Keratinocyte (primary cell): ENCODE measurements at regions not wholly inside any gene's neighbourhood (a gene's known extent, or its start where the extent isn't known, plus 50 kb on each side); places are given as distances from the start of the nearest gene placed in this dataset.

Source experiments
- DNase-seq: peaks from one replicate; pipeline ENCODE4 v3.0.0-alpha.2; 2011; ENCODE audit warnings: low read depth, missing footprints, low spot score
- FAIRE-seq: peaks from 2 replicates; lab custom pipeline; 2011; peaks lifted over from hg19 to GRCh38; lab: Jason Lieb, UNC
- H2AFZ ChIP-seq: 2 replicates; pipeline ENCODE4 v1.6.0; 2012; ENCODE audit warnings: low read length, control low read depth, inconsistent platforms; ENCODE audit not compliant: control insufficient read depth
- H3K27ac ChIP-seq: 2 replicates; pipeline ENCODE4 v1.5.1; 2011; ENCODE audit warnings: low read length; ENCODE audit not compliant: control insufficient read depth, insufficient read depth
- H3K27me3 ChIP-seq: 3 replicates; pipeline ENCODE4 v1.6.0; 2011; ENCODE audit warnings: low read length; ENCODE audit not compliant: control insufficient read depth, insufficient read depth; ENCODE audit errors: extremely low read depth
- H3K36me3 ChIP-seq, 2 experiments: 2 replicates in 1 of 2; 3 replicates in 1 of 2; pipeline ENCODE4 v1.5.1; 2011; ENCODE audit warnings: low read length in 2 of 2, mild to moderate bottlenecking in 1 of 2; ENCODE audit not compliant: control insufficient read depth in 2 of 2, insufficient read depth in 2 of 2; ENCODE audit errors: extremely low read depth in 1 of 2
- H3K4me1 ChIP-seq: 3 replicates; pipeline ENCODE4 v1.5.1; 2011; ENCODE audit warnings: low read length; ENCODE audit not compliant: control insufficient read depth, insufficient read depth; ENCODE audit errors: extremely low read depth
- H3K4me2 ChIP-seq: 3 replicates; pipeline ENCODE4 v1.6.0; 2011; ENCODE audit warnings: low read depth, low read length; ENCODE audit not compliant: control insufficient read depth, insufficient read depth; ENCODE audit errors: extremely low read depth
- H3K4me3 ChIP-seq, 3 experiments: fragments of 200-600 bp in 1 of 3; sonication (generic) in 1 of 3; 2 replicates in 2 of 3; 3 replicates in 1 of 3; pipeline ENCODE4 v1.5.1; 2011 to 2016; ENCODE audit warnings: low read length in 3 of 3, mild to moderate bottlenecking in 3 of 3, control low read depth in 2 of 3, inconsistent platforms in 1 of 3, low read depth in 1 of 3, mixed read lengths in 1 of 3, mixed run types in 1 of 3, moderate library complexity in 1 of 3; ENCODE audit not compliant: control insufficient read depth in 2 of 3, insufficient read depth in 2 of 3; ENCODE audit errors: extremely low read depth in 1 of 3
- H3K79me2 ChIP-seq: 2 replicates; pipeline ENCODE4 v1.6.0; 2012; ENCODE audit warnings: low read length; ENCODE audit not compliant: control insufficient read depth, insufficient read depth
- H3K9ac ChIP-seq: 3 replicates; pipeline ENCODE4 v1.6.0; 2011; ENCODE audit warnings: low read length; ENCODE audit not compliant: control insufficient read depth, insufficient read depth; ENCODE audit errors: extremely low read depth
- H3K9me1 ChIP-seq: 3 replicates; pipeline ENCODE4 v1.6.0; 2011; ENCODE audit warnings: low read length; ENCODE audit not compliant: control insufficient read depth, insufficient read depth; ENCODE audit errors: extremely low read depth
- H3K9me3 ChIP-seq: 2 replicates; pipeline ENCODE4 v1.5.1; 2012; ENCODE audit warnings: low read depth, low read length; ENCODE audit not compliant: control insufficient read depth
- H4K20me1 ChIP-seq: 3 replicates; pipeline ENCODE4 v1.6.0; 2011; ENCODE audit warnings: low read length; ENCODE audit not compliant: control insufficient read depth, insufficient read depth; ENCODE audit errors: extremely low read depth
- CTCF ChIP-seq, 3 experiments: IDR thresholded peaks in 1 of 3; conservative IDR thresholded peaks in 1 of 3; optimal IDR thresholded peaks in 1 of 3; 2 replicates in 2 of 3; 3 replicates in 1 of 3; pipeline versions ENCODE3 to v1.5.1; 2011; ENCODE audit warnings: low read length in 3 of 3, mild to moderate bottlenecking in 3 of 3, moderate library complexity in 2 of 3, control low read depth in 1 of 3, inconsistent platforms in 1 of 3; ENCODE audit not compliant: insufficient read depth in 2 of 3; ENCODE audit errors: extremely low read depth in 1 of 3
- EZH2 ChIP-seq: IDR thresholded peaks from one replicate; pipeline ENCODE4 v1.6.1; 2012; ENCODE audit warnings: inconsistent platforms, mild to moderate bottlenecking, low read length, moderate library complexity
- dilution Hi-C: fragments of 300-500 bp; cut with MboI; formaldehyde crosslinking; loops from one replicate; pipeline ENCODE4 v1.7.0; 2020; ENCODE audit warnings: low sequenced_read_pairs; ENCODE audit not compliant: extremely low pct_ligation_motif_present

- no peaks in the 10 kb centered on the region for H4K20me1 ChIP-seq
- no peak overlapping the region for H3K9ac ChIP-seq
- H3K4me1 ChIP-seq = no peaks in the 10 kb centered on the region
- no peaks in the 10 kb centered on the region for H3K9me3 ChIP-seq
- no peak overlapping the region for H2AFZ ChIP-seq
- H3K4me2 ChIP-seq = no peak overlapping the region
- dilution Hi-C loops = no loop called here
- H3K4me3 ChIP-seq = no peak overlapping the region
- no peak for FAIRE-seq
- H3K27me3 ChIP-seq = peaks cover 6% of the 10 kb centered on the region
- TF ChIP-seq EZH2 = no peak
- peak; percentile 10 to 37 (median 36) for TF ChIP-seq CTCF (optimal IDR thresholded peaks at IDR 0.05 in 1 of 3, IDR thresholded peaks at IDR 0.05 in 1 of 3, conservative IDR thresholded peaks at IDR 0.05 in 1 of 3; ENCODE audit: extremely low read depth in 1 of 3, insufficient read depth in 2 of 3, low read length in 3 of 3)
- no peaks in the 10 kb centered on the region for H3K9me1 ChIP-seq
- no peak for DNase-seq
- no peaks in the 10 kb centered on the region for H3K79me2 ChIP-seq
- no peaks in the 10 kb centered on the region for H3K36me3 ChIP-seq
- no peak overlapping the region for H3K27ac ChIP-seq
Observed at GRCh38 chr2:118763797-118764196, 83.7 kb downstream of the EN1 start.

GRCh38 chr2:118762290-118762689, 85.2 kb downstream of the EN1 start:
- Histone ChIP-seq H3K4me2 (no peak overlapping the region), H3K4me3 (no peak overlapping the region), H3K79me2 (no peaks in the 10 kb centered on the region), H3K27ac (no peak overlapping the region), H4K20me1 (no peaks in the 10 kb centered on the region), H3K27me3 (peaks cover 6% of the 10 kb centered on the region), H3K9me3 (no peaks in the 10 kb centered on the region), H3K4me1 (no peaks in the 10 kb centered on the region), H3K9me1 (no peaks in the 10 kb centered on the region), H3K36me3 (no peaks in the 10 kb centered on the region), H3K9ac (no peak overlapping the region), H2AFZ (no peak overlapping the region)
- no peak for FAIRE-seq
- no peak for DNase-seq
- dilution Hi-C loops = no loop called here
- no peak for TF ChIP-seq EZH2
- TF ChIP-seq CTCF (optimal IDR thresholded peaks at IDR 0.05 in 1 of 3, IDR thresholded peaks at IDR 0.05 in 1 of 3, conservative IDR thresholded peaks at IDR 0.05 in 1 of 3; ENCODE audit: extremely low read depth in 1 of 3, insufficient read depth in 2 of 3, low read length in 3 of 3) = no peak
